Nephron (organoid): ENCODE measurements at regions not wholly inside any gene's neighbourhood (a gene's known extent, or its start where the extent isn't known, plus 50 kb on each side); places are given as distances from the start of the nearest gene placed in this dataset.
A peak's percentile ranks its signal among the peaks of the same experiment; 100 is the strongest.

Experiments
- H3K27ac Mint-ChIP-seq, 3 experiments: 2 replicates each; pipeline ENCODE4 v1.8.0; 2020; ENCODE audit warnings: mixed read lengths in 3 of 3, mild to moderate bottlenecking in 2 of 3, moderate library complexity in 1 of 3
- H3K27me3 Mint-ChIP-seq: 2 replicates; pipeline ENCODE4 v1.8.0; 2021; ENCODE audit warnings: low read depth, mild to moderate bottlenecking, moderate library complexity, mixed read lengths
- H3K36me3 Mint-ChIP-seq: 2 replicates; pipeline ENCODE4 v1.8.0; 2020; ENCODE audit warnings: low read depth, mixed read lengths
- H3K4me1 Mint-ChIP-seq: 2 replicates; pipeline ENCODE4 v1.8.0; 2020; ENCODE audit warnings: mixed read lengths
- H3K4me3 Mint-ChIP-seq, 3 experiments: 2 replicates each; pipeline ENCODE4 v1.8.0; 2020; ENCODE audit warnings: mild to moderate bottlenecking in 3 of 3, mixed read lengths in 3 of 3, moderate library complexity in 2 of 3
- H3K9me3 Mint-ChIP-seq: 2 replicates; pipeline ENCODE4 v1.8.0; 2020; ENCODE audit warnings: mixed read lengths
- CTCF ChIP-seq, 3 experiments: fragments of 200-600 bp; sonication (generic); IDR thresholded peaks; one replicate each; pipeline ENCODE4 v1.5.0; 2021; ENCODE audit warnings: antibody characterized with exemption in 3 of 3; ENCODE audit not compliant: unreplicated experiment in 3 of 3

GRCh38 chr5:115374057-115374775 is 77.8 kb upstream of the CCDC112 start:
- H3K4me3 Mint-ChIP-seq, result no peak overlapping the region
- no peaks in the 10 kb centered on the region for H3K36me3 Mint-ChIP-seq
- TF ChIP-seq CTCF (IDR thresholded peaks at IDR 0.05; ENCODE audit: unreplicated experiment in 3 of 3), result no peak
- peaks cover 38% of the 10 kb centered on the region for H3K4me1 Mint-ChIP-seq
- peaks cover 5% of the 10 kb centered on the region for H3K27me3 Mint-ChIP-seq
- H3K27ac Mint-ChIP-seq, result no peak overlapping the region
- no peaks in the 10 kb centered on the region for H3K9me3 Mint-ChIP-seq

GRCh38 chr5:115372146-115372545 is 75.7 kb upstream of the CCDC112 start:
- peaks cover 5% of the 10 kb centered on the region for H3K27me3 Mint-ChIP-seq
- peaks cover 23% of the 10 kb centered on the region for H3K4me1 Mint-ChIP-seq
- H3K36me3 Mint-ChIP-seq, result no peaks in the 10 kb centered on the region
- H3K27ac Mint-ChIP-seq, result no peak overlapping the region
- no peaks in the 10 kb centered on the region for H3K9me3 Mint-ChIP-seq
- no peak overlapping the region for H3K4me3 Mint-ChIP-seq
- TF ChIP-seq CTCF (IDR thresholded peaks at IDR 0.05; ENCODE audit: unreplicated experiment in 3 of 3), result no peak

DNA sequence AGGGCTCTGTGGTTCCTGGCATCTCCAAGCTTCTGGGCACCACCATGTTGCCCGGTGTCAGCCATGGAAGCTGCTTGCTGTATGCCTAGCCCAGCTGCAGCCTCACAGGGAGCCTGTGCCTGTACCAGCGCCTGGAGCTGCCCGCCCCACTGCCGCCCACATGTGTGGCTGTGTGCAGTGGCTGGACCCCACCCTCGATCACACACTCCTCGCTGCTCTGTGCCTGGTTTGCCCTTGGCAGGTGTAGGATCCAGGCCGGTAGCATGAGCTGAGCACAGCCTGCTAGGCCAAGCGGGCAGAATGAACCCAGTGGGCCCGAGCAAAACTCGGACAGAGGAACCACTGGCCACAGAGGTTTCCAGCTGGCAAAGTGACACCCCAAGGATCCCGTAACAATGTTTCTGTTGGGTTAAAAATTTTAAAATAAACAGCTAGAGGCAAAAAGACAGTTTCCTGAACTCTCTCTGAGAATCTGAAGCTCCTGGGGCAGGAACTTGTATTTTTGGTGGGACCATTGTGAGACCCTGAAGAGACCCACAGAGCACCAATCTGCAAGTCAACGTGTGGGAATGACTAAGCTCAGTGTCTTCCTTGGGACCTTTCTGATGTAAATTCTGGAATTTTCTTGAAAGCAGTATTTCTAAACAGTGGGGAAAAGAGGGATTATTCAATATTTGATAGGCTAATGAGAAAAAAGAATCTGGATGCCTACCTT is 73.1 kb upstream of the CCDC112 start:
- no peak overlapping the region for H3K4me3 Mint-ChIP-seq
- no peak for TF ChIP-seq CTCF (IDR thresholded peaks at IDR 0.05; ENCODE audit: unreplicated experiment in 3 of 3)
- H3K4me1 Mint-ChIP-seq, result peaks cover 26% of the 10 kb centered on the region
- no peaks in the 10 kb centered on the region for H3K36me3 Mint-ChIP-seq
- H3K27ac Mint-ChIP-seq, result no peak overlapping the region
- H3K27me3 Mint-ChIP-seq, result peaks cover 5% of the 10 kb centered on the region
- no peaks in the 10 kb centered on the region for H3K9me3 Mint-ChIP-seq

DNA sequence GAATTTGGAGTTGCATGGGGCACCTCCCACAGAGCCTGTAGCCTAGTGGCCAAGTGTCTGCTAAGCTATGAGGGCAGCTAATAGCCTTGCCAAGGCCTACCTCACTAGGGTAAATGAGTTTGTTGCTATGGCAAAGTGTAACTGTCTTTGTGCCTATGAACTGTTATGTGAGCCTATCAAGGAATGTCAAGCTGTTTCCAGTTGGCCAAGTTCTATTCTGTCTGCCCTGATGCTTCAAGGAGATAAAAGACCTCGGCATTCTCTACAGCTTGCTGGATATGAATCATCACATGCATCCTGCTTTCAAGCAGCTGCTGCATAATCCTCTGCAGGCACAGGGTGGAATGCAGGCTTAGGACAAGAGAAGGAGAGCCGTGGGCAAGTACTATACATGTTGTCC is 69.8 kb upstream of the CCDC112 start:
- Mint-ChIP-seq H3K4me1 (peaks cover 26% of the 10 kb centered on the region), H3K36me3 (no peaks in the 10 kb centered on the region), H3K27ac (peak overlapping the region; percentile 61 to 75 (median 67)), H3K4me3 (peak overlapping the region in 1 of 3 experiments; percentile 54), H3K9me3 (no peaks in the 10 kb centered on the region), H3K27me3 (no peaks in the 10 kb centered on the region)
- no peak for TF ChIP-seq CTCF (IDR thresholded peaks at IDR 0.05; ENCODE audit: unreplicated experiment in 3 of 3)

DNA sequence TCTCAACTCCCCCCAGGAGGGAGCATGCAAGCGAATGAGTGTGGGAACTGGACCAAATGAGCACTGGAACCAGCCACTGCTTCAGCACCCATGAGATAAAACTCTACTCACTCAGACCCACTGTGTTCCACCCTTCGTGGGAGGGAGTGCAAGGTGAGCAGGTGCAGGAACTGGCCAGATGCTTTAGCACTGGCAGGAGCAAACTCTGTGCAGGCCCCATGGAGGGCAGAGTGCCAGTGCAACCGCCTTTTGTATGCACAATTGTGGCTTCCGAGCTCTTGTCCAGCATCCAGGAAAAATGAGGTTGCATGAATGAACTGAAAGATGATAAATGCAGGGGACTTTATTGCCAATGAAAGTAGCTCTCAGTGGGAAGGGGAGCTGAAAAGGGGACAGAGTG is 67.4 kb upstream of the CCDC112 start:
- Mint-ChIP-seq H3K27me3 (no peaks in the 10 kb centered on the region), H3K4me1 (peaks cover 23% of the 10 kb centered on the region), H3K4me3 (no peak overlapping the region), H3K36me3 (no peaks in the 10 kb centered on the region), H3K27ac (no peak overlapping the region), H3K9me3 (no peaks in the 10 kb centered on the region)
- no peak for TF ChIP-seq CTCF (IDR thresholded peaks at IDR 0.05; ENCODE audit: unreplicated experiment in 3 of 3)
